ENCODE measurements at regions not wholly inside any gene's neighbourhood (a gene's known extent, or its start where the extent isn't known, plus 50 kb on each side); places are given as distances from the start of the nearest gene placed in this dataset.
"Not testable (repeated sequence)": the region's sequence is repeated elsewhere in the genome, so short reads cannot be mapped to it uniquely, and the experiment has no call there.

DNA sequence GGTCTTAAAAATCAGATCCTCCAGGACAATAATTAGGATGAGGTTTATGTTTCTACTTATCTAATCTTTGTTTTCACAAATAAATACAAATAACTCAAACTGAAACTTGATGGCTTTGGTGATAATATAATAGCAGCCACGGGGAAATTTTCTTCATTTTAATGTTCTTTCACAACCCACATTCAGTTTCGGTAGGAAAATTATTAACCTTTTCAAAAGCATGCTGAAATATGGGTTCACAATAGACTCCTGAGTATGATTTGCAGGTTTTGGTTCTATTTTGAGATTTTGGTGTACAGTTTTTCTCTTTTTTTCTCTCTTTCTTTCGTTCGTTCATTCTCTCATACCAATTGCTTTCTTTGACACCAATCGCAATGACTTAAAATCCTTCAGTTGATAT lies 233.9 kb upstream of the PLGLB2 start:
- TF ChIP-seq, protein P1, sequence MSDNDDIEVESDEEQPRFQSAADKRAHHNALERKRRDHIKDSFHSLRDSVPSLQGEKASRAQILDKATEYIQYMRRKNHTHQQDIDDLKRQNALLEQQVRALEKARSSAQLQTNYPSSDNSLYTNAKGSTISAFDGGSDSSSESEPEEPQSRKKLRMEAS (IDR thresholded peaks at IDR 0.05; ENCODE audit: insufficient read depth, insufficient read length): not testable (repeated sequence)
- TF ChIP-seq, protein P2, sequence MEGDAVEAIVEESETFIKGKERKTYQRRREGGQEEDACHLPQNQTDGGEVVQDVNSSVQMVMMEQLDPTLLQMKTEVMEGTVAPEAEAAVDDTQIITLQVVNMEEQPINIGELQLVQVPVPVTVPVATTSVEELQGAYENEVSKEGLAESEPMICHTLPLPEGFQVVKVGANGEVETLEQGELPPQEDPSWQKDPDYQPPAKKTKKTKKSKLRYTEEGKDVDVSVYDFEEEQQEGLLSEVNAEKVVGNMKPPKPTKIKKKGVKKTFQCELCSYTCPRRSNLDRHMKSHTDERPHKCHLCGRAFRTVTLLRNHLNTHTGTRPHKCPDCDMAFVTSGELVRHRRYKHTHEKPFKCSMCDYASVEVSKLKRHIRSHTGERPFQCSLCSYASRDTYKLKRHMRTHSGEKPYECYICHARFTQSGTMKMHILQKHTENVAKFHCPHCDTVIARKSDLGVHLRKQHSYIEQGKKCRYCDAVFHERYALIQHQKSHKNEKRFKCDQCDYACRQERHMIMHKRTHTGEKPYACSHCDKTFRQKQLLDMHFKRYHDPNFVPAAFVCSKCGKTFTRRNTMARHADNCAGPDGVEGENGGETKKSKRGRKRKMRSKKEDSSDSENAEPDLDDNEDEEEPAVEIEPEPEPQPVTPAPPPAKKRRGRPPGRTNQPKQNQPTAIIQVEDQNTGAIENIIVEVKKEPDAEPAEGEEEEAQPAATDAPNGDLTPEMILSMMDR (IDR thresholded peaks at IDR 0.05; ENCODE audit: extremely low read depth in 1 of 2, insufficient read depth in 1 of 2, low read depth in 1 of 2, low read length in 2 of 2): not testable (repeated sequence)
- TF ChIP-seq POLR2AphosphoS5 (IDR thresholded peaks at IDR 0.05; ENCODE audit: insufficient read depth, low read depth, low read length): not testable (repeated sequence)
